NB4 (cell line): ENCODE measurements at regions not wholly inside any gene's neighbourhood (a gene's known extent, or its start where the extent isn't known, plus 50 kb on each side); places are given as distances from the start of the nearest gene placed in this dataset.

Source experiments
- CTCF ChIP-seq: IDR thresholded peaks from one replicate; pipeline ENCODE4 v1.5.1; 2012; ENCODE audit warnings: low read depth, low read length
- POLR2A ChIP-seq: IDR thresholded peaks from 2 replicates; pipeline ENCODE4 v1.6.1; 2011; ENCODE audit warnings: mild to moderate bottlenecking; ENCODE audit not compliant: insufficient read length; ENCODE audit errors: extremely low read depth
- TF ChIP-seq, protein P1 (sequence below): IDR thresholded peaks from 2 replicates; pipeline ENCODE4 v1.6.1; 2011; ENCODE audit warnings: low read depth, low read length

- no peak for TF ChIP-seq POLR2A
- no peak for TF ChIP-seq CTCF
- TF ChIP-seq, protein P1, sequence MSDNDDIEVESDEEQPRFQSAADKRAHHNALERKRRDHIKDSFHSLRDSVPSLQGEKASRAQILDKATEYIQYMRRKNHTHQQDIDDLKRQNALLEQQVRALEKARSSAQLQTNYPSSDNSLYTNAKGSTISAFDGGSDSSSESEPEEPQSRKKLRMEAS: no peak
Observed at GRCh38 chr13:90098577-90098976, 1248.9 kb upstream of the MIR17HG start.
